GM19240 (cell line): ENCODE measurements at regions not wholly inside any gene's neighbourhood (a gene's known extent, or its start where the extent isn't known, plus 50 kb on each side); places are given as distances from the start of the nearest gene placed in this dataset.

Source experiments
- DNase-seq: peaks from one replicate; pipeline ENCODE4 v3.0.0; 2011; ENCODE audit warnings: low spot score; ENCODE audit not compliant: insufficient read length

- DNase-seq: no peak
These were observed 266.3 kb downstream of the PSAT1 start for GRCh38 chr9:78563269-78563668.

GRCh38 chr9:78565481-78565880, 268.6 kb downstream of the PSAT1 start:
- no peak for DNase-seq

- no peak for DNase-seq
These were observed 269.6 kb downstream of the PSAT1 start for GRCh38 chr9:78566521-78566920.

GRCh38 chr9:78566948-78567675, 270.2 kb downstream of the PSAT1 start:
- DNase-seq: no peak

GRCh38 chr9:78567693-78568092, 270.8 kb downstream of the PSAT1 start:
- DNase-seq: no peak

- DNase-seq: no peak
These were observed 271.8 kb downstream of the PSAT1 start for GRCh38 chr9:78568774-78569173.

- no peak for DNase-seq
These were observed 275.3 kb downstream of the PSAT1 start for GRCh38 chr9:78572266-78572665.

GRCh38 chr9:78573205-78573604, 276.3 kb downstream of the PSAT1 start:
- DNase-seq: no peak

- no peak for DNase-seq
These were observed 276.7 kb downstream of the PSAT1 start for GRCh38 chr9:78573669-78574068.

GRCh38 chr9:78574354-78575045, 277.6 kb downstream of the PSAT1 start:
- DNase-seq: no peak

- DNase-seq: no peak
These were observed 278.2 kb downstream of the PSAT1 start for GRCh38 chr9:78575081-78575480.

GRCh38 chr9:78575771-78576170, 278.8 kb downstream of the PSAT1 start:
- no peak for DNase-seq

GRCh38 chr9:78577156-78577906, 280.4 kb downstream of the PSAT1 start:
- no peak for DNase-seq

- DNase-seq: no peak
These were observed 281.1 kb downstream of the PSAT1 start for GRCh38 chr9:78578072-78578471.

GRCh38 chr9:78582821-78583220, 285.9 kb downstream of the PSAT1 start:
- DNase-seq: no peak

GRCh38 chr9:78584589-78584988, 287.7 kb downstream of the PSAT1 start:
- no peak for DNase-seq

- DNase-seq: no peak
These were observed 289.0 kb downstream of the PSAT1 start for GRCh38 chr9:78585909-78586308.

- no peak for DNase-seq
These were observed 293.1 kb downstream of the PSAT1 start for GRCh38 chr9:78590068-78590467.

- no peak for DNase-seq
These were observed 295.9 kb downstream of the PSAT1 start for GRCh38 chr9:78592811-78593210.

- DNase-seq: no peak
These were observed 298.4 kb downstream of the PSAT1 start for GRCh38 chr9:78595200-78595945.

- DNase-seq: no peak
These were observed 299.4 kb downstream of the PSAT1 start for GRCh38 chr9:78596346-78596745.

- no peak for DNase-seq
These were observed 301.2 kb downstream of the PSAT1 start for GRCh38 chr9:78598120-78598519.
